Vagina (tissue), 2 donors: ENCODE measurements at regions not wholly inside any gene's neighbourhood (a gene's known extent, or its start where the extent isn't known, plus 50 kb on each side); places are given as distances from the start of the nearest gene placed in this dataset.

Experiments used
- CTCF ChIP-seq, 3 experiments: fragments of 450-650 bp in 2 of 3; fragments of 200-600 bp in 1 of 3; sonication (generic) in 1 of 3; IDR thresholded peaks; one replicate each; pipeline ENCODE4 v1.5.1; 2017 to 2019; ENCODE audit warnings: antibody characterized with exemption in 3 of 3, mild to moderate bottlenecking in 2 of 3, moderate library complexity in 2 of 3
- POLR2A ChIP-seq, 2 donors: fragments of 450-650 bp; IDR thresholded peaks; one replicate each; pipeline ENCODE4 v1.6.1; 2017; ENCODE audit warnings: antibody characterized with exemption in 2 of 2, mild to moderate bottlenecking in 2 of 2, moderate library complexity in 2 of 2

DNA sequence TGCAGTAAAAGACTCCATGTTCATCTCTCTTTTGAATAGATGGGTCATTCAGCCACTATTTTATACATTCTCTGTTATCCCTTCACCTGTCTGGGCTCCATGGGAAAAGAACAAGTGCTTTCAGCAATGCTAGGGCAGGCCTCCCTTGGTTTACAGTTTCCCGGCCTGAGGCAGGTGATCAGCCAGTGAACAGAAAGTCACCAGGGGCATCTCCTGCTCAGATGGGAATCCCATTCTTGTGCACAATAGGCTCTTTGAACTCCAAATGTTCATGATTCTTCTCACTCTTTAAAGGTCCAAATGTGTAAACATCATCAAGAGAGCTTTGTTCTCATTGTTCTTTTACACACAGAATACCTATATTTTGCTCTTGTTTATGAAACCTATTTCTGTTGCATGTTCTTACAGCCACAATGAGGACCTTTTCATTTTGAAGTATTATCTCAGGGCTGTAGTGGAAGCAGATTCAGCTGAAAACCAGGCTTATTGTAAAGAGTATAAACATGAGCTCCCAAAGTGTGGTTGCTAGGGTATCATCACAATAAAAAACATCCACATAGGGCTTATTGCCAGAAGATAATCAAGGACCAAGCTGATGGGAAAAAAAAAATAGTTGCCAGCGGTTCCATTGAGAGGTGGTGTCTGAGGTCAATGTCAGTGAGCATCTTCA lies 267.1 kb upstream of the SGK1 start:
- TF ChIP-seq CTCF (IDR thresholded peaks at IDR 0.05) (no peak), POLR2A (IDR thresholded peaks at IDR 0.05) (no peak)
